ENCODE measurements at regions not wholly inside any gene's neighbourhood (a gene's known extent, or its start where the extent isn't known, plus 50 kb on each side); places are given as distances from the start of the nearest gene placed in this dataset.

DNA sequence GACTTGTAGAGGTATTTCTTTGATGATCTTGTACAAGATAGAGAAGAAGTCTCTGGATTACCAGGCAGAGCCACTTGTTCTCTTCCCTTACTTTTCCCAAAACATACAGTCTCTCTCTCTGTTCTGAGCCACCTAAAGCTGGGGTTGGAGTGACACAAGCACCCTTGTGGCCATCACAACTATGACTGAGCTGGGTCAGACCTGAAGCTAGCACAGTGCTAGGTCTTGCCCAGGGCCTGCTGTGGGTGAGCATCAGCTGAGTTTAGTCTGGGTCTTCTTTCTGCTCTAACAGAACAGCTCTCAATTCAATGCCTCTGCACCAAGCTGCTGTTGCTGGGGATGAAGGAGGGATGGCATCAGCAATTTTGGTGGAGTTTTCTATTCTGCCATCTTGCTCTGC, 110.2 kb downstream of the HTR1B start:
- TF ChIP-seq CTCF (conservative IDR thresholded peaks at IDR 0.05; ENCODE audit: control insufficient read depth, insufficient read depth, low read depth, low read length): no peak
- H3K4me3 ChIP-seq (ENCODE audit: control insufficient read depth, low read depth, low read length): no peak overlapping the region
- DNase-seq (ENCODE audit: low read depth): no peak

GRCh38 chr6:77341058-77341986, 122.0 kb downstream of the HTR1B start:
- TF ChIP-seq CTCF (conservative IDR thresholded peaks at IDR 0.05; ENCODE audit: control insufficient read depth, insufficient read depth, low read depth, low read length): no peak

GRCh38 chr6:77340331-77340730, 123.0 kb downstream of the HTR1B start:
- H3K4me3 ChIP-seq (ENCODE audit: control insufficient read depth, low read depth, low read length): no peak overlapping the region
- DNase-seq (ENCODE audit: low read depth): no peak
- no peak for TF ChIP-seq CTCF (conservative IDR thresholded peaks at IDR 0.05; ENCODE audit: control insufficient read depth, insufficient read depth, low read depth, low read length)

More at GRCh38 chr6:77341058-77341986, 122.0 kb downstream of the HTR1B start:
- no peak for DNase-seq (ENCODE audit: low read depth)
- no peak overlapping the region for H3K4me3 ChIP-seq (ENCODE audit: control insufficient read depth, low read depth, low read length)

DNA sequence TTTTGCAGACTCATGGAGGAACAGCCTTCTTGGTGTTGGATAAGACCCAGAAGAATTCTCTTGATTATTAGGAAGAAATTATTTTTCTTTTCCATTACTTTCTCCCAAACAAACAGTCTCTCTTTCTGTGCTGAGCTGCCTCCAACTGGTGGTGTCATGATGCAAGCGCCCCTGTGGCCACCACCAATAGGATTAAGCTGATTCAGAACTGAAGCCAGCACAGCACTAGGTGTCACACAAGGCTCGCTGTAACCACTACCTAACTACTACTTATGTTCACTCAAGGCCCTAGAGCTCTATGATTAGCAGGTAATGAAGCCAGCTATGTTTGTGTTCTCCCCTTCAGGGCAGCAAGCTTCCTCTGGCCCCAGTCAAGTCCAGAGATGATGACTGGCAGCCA, 123.4 kb downstream of the HTR1B start:
- no peak for TF ChIP-seq CTCF (conservative IDR thresholded peaks at IDR 0.05; ENCODE audit: control insufficient read depth, insufficient read depth, low read depth, low read length)
- DNase-seq (ENCODE audit: low read depth): no peak
- no peak overlapping the region for H3K4me3 ChIP-seq (ENCODE audit: control insufficient read depth, low read depth, low read length)

DNA sequence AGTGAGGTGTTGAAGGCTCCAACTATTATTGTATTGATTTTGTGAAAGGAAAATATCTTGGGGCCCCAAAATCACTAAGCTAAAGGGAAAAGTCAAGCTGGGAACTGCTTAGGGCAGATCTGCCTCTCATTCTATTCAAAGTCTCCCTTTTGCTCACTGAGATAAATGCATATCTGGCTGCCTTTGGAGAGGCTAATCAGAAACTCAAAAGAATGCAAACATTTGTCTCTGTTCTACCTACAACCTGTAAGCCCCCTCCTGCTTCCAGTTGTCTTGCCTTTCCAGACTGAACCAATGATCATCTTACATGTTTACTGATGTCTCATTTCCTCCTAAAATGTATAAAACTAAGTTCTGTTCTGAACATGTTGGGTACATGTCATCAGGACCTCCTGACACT, 125.9 kb downstream of the HTR1B start:
- no peak for DNase-seq (ENCODE audit: low read depth)
- H3K4me3 ChIP-seq (ENCODE audit: control insufficient read depth, low read depth, low read length): no peak overlapping the region
- no peak for TF ChIP-seq CTCF (conservative IDR thresholded peaks at IDR 0.05; ENCODE audit: control insufficient read depth, insufficient read depth, low read depth, low read length)

DNA sequence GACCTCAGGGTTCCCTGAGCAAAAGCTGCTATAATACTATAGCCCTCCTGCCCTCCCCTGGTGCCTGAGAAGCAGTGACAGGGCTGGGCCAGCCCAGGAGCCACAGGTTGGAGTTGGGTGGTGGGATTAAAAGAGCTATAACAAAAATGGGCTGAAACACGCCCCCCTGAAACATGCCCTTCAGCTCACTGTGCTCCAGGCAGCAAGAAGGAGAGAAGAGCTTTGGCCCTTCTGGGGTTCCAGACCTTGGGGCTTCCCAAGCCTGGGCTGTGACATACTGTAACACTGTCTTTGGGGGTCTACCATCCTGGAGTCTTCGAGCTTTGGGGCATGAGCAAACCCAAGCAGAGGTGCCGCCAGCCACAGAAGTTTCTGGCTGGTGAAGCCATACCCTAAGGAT, 129.2 kb downstream of the HTR1B start:
- no peak for TF ChIP-seq CTCF (conservative IDR thresholded peaks at IDR 0.05; ENCODE audit: control insufficient read depth, insufficient read depth, low read depth, low read length)
- H3K4me3 ChIP-seq (ENCODE audit: control insufficient read depth, low read depth, low read length): no peak overlapping the region
- no peak for DNase-seq (ENCODE audit: low read depth)
